K562 (cell line): ENCODE measurements at regions not wholly inside any gene's neighbourhood (a gene's known extent, or its start where the extent isn't known, plus 50 kb on each side); places are given as distances from the start of the nearest gene placed in this dataset.

Experiments used
- CBX3 ChIP-seq, 2 experiments: IDR thresholded peaks; 1 replicate in 1 of 2; 2 replicates in 1 of 2; pipeline ENCODE4 v1.6.1; 2012; ENCODE audit warnings: inconsistent platforms in 2 of 2, low read length in 2 of 2, borderline replicate concordance in 1 of 2, control low read depth in 1 of 2
- CEBPB ChIP-seq: fragments of 450-650 bp; IDR thresholded peaks from 2 replicates; pipeline ENCODE4 v1.6.1; 2016; ENCODE audit warnings: missing genetic modification characterization, missing compliant biosample characterization
- CSDE1 ChIP-seq, 2 experiments: fragments of 450-650 bp; IDR thresholded peaks; 2 replicates each; pipeline ENCODE4 v1.6.1; 2016; ENCODE audit warnings: mild to moderate bottlenecking in 1 of 2
- ZNF140 ChIP-seq: fragments of 250-450 bp; sonication (Bioruptor Pico); IDR thresholded peaks from 2 replicates; pipeline ENCODE4 v1.8.0; 2021; ENCODE audit warnings: moderate library complexity, mild to moderate bottlenecking, inconsistent platforms
- ZNF224 ChIP-seq: sonication (generic); formaldehyde crosslinking; IDR thresholded peaks from 2 replicates; pipeline ENCODE4 v1.8.0; 2022; ENCODE audit warnings: mild to moderate bottlenecking, missing genetic modification reagents
- ZNF23 ChIP-seq: fragments of 250-450 bp; sonication (Bioruptor Pico); IDR thresholded peaks from 2 replicates; pipeline ENCODE4 v1.4.0; 2020; ENCODE audit warnings: mild to moderate bottlenecking
- ZNF584 ChIP-seq: fragments of 200-800 bp; sonication (Bioruptor generic); IDR thresholded peaks from 2 replicates; pipeline ENCODE4 v1.6.1; 2016; ENCODE audit warnings: low read depth, mild to moderate bottlenecking, missing genetic modification characterization, missing compliant biosample characterization
- TF ChIP-seq, protein P1 (sequence below): fragments of 150-350 bp; IDR thresholded peaks from 2 replicates; pipeline ENCODE4 v1.6.1; 2014; ENCODE audit warnings: low read depth, mild to moderate bottlenecking, low read length, borderline replicate concordance

GRCh38 chr2:17148407-17149145, 369.7 kb downstream of the RAD51AP2 start (continued):
- TF ChIP-seq, protein P1, sequence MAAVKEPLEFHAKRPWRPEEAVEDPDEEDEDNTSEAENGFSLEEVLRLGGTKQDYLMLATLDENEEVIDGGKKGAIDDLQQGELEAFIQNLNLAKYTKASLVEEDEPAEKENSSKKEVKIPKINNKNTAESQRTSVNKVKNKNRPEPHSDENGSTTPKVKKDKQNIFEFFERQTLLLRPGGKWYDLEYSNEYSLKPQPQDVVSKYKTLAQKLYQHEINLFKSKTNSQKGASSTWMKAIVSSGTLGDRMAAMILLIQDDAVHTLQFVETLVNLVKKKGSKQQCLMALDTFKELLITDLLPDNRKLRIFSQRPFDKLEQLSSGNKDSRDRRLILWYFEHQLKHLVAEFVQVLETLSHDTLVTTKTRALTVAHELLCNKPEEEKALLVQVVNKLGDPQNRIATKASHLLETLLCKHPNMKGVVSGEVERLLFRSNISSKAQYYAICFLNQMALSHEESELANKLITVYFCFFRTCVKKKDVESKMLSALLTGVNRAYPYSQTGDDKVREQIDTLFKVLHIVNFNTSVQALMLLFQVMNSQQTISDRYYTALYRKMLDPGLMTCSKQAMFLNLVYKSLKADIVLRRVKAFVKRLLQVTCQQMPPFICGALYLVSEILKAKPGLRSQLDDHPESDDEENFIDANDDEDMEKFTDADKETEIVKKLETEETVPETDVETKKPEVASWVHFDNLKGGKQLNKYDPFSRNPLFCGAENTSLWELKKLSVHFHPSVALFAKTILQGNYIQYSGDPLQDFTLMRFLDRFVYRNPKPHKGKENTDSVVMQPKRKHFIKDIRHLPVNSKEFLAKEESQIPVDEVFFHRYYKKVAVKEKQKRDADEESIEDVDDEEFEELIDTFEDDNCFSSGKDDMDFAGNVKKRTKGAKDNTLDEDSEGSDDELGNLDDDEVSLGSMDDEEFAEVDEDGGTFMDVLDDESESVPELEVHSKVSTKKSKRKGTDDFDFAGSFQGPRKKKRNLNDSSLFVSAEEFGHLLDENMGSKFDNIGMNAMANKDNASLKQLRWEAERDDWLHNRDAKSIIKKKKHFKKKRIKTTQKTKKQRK, result no peak
- no peak for TF ChIP-seq ZNF23 (CRISPR knock-in tag)
- no peak for TF ChIP-seq CSDE1 (IDR thresholded peaks at IDR 0.05)
- TF ChIP-seq CEBPB (tag), result peak; percentile 38
- TF ChIP-seq CBX3 (IDR thresholded peaks at IDR 0.05; ENCODE audit: borderline replicate concordance in 1 of 2, low read length in 2 of 2), result peak in 1 of 2 experiments; percentile 69; a peak in 2 of 3 replicates
- TF ChIP-seq ZNF584, result peak; percentile 65
- TF ChIP-seq ZNF140, result no peak
- TF ChIP-seq ZNF224 (CRISPR knock-in tag), result no peak
